Activated CD4-positive, alpha-beta T cell treated with anti-CD3 and anti-CD28 coated beads, Interleukin-2, amount 50 U/mL, for 48 hours (primary cell): ENCODE measurements at regions not wholly inside any gene's neighbourhood (a gene's known extent, or its start where the extent isn't known, plus 50 kb on each side); places are given as distances from the start of the nearest gene placed in this dataset.

Source experiments
- DNase-seq, 2 experiments: peaks; one replicate each; pipeline ENCODE4 v3.0.0-alpha.2; 2020

DNA sequence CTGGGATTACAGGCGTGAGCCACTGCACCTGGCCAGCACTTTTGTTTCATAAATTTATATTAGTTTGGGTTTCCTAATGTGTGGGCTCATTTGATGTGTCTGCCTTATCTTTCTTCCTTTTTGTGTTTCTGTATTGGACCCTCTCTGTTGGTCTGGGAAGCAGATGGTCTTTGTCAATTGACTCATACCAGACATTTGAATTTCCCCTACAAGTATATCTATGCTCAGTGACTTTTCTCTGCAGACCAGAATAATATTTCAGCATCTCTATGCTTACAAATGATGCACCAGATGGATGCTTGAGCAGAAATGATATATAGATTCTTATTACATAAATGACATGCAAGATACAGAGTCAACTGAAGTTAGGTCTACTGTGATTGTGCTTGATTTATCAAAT lies 329.9 kb upstream of the SLCO3A1 start:
- DNase-seq: no peak

DNA sequence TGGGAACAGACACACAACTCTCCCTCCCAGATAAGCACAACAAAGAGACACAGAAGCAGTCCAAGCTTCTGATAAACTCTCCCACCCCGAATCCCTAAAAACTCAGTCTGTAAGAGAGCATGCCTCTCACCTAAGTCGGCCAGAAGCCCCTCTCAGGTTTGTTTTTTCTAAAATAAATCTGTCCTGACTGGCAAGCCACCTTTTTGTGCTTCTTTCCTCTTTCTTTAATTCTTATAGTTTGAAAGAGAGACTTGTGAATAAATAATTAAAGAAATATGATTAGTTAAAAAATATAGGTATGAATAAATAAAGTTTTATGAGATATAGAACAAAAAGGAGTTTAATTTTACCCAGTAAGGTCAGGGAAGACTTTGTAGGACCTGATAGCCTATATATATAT lies 329.0 kb upstream of the SLCO3A1 start:
- no peak for DNase-seq

GRCh38 chr15:91525751-91526150 lies 327.8 kb upstream of the SLCO3A1 start:
- DNase-seq: no peak

GRCh38 chr15:91526424-91526823 lies 327.1 kb upstream of the SLCO3A1 start:
- no peak for DNase-seq

- no peak for DNase-seq
Measured at GRCh38 chr15:91528801-91529200, 324.7 kb upstream of the SLCO3A1 start.

GRCh38 chr15:91529534-91529933 lies 324.0 kb upstream of the SLCO3A1 start:
- DNase-seq: no peak

DNA sequence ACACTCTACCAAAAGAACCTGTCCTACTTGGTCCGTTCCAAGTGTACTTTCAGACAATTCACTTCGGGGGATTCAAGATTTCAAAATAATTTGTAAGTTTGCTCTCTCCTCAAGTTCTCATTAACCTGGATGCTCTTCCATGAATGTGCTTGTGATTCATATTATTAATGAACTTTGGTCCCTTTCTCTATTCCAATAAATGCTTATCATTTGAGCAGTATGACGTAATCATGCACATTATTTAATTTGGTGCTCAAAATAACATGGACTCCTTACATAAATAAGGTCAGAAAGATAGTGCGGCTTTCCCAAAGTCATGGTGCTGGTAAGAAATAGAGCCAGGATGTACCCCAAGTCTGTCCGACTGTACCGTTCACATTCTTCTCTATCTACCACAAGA lies 323.2 kb upstream of the SLCO3A1 start:
- no peak for DNase-seq

DNA sequence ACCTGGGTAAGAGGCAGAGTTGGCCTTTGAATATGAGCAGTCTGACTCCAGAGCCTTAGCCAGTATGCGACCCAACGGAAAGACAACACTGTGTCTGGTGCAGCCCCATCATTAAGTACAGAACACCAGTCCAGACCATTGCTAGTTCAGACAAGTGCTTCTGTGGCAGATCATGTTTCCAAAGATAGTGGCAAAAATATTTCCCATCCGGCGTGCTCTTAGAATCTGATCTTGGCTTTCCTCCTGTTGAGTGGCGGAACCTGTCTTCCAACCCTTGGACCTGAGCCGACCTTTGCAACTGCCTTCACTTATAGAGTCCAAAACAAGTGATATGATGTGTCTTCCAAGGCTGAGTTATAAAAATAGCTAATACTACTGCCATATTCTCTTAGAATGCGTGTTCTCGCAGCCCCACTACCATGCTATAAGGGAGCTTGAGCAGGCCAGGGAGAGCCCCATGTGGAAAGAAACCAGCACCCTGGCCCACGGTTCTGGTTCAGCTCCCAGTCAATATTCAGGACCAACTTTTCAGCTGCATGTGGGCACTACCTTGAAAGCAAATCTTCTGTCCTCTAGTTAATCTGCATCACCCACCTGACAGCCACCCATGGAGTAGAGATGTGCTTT lies 322.4 kb upstream of the SLCO3A1 start:
- no peak for DNase-seq

- no peak for DNase-seq
Measured at GRCh38 chr15:91534235-91534634, 319.3 kb upstream of the SLCO3A1 start.

GRCh38 chr15:91534976-91535375 lies 318.5 kb upstream of the SLCO3A1 start:
- DNase-seq: no peak

GRCh38 chr15:91535856-91536500 lies 317.5 kb upstream of the SLCO3A1 start:
- no peak for DNase-seq

- no peak for DNase-seq
Measured at GRCh38 chr15:91537856-91538255, 315.7 kb upstream of the SLCO3A1 start.

- no peak for DNase-seq
Measured at GRCh38 chr15:91538782-91539181, 314.7 kb upstream of the SLCO3A1 start.

DNA sequence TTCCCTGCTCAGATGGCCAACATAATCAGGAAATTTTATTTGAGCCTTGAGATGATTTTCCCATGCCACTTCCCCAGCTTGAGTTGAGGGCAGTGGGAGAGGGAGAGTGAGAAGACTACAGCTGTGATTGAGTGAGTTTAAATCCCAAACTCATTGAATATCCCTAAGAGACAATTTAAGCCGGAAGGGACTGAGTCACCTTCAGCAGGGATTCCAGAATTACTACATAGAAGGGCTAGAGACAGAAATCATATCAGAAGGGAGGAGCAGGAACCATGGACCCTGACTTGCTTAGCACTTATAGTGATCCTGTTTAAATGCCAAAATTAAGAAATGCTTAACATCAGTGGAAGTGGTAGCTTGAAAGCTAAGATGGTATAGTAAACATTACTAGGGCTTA lies 312.2 kb upstream of the SLCO3A1 start:
- DNase-seq: no peak

DNA sequence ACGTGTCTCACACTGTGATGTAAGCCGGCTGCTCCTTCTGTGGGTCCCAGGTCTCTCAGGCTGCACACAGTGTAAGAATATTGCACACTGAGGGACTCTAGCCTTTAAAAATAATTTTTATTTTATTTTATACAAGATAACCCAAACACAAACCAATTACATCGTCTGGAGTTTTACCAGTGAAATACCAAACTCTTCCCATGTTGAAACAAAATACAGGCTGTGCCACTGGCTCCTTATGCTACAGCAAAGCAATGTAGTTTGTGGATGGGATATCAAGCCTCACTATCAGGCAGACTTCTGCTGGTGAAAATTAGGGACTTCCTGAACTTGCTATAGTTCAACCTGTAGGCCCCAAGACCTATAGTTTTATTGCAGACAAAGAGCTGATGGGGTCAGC lies 311.3 kb upstream of the SLCO3A1 start:
- DNase-seq: no peak

DNA sequence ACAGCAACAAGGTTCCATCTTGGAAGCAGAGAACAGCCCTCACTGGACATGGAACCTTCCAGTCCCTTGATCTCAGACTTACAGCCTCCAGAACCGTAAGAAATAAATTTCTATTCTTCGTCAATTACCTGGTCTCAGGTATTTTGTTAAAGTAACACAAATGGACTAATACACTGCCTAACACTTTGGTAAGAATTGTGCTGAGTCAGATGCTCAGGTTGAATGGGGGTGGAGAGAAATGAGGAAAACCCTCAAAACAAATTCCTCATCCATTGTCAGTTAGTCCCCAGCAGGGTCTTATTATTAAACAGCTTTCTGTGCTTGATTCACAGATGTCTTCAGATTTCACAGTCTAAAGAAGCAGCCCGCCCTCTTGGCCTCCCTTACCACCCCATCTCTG lies 306.2 kb upstream of the SLCO3A1 start:
- no peak for DNase-seq

- no peak for DNase-seq
Measured at GRCh38 chr15:91548549-91548948, 305.0 kb upstream of the SLCO3A1 start.

- no peak for DNase-seq
Measured at GRCh38 chr15:91549581-91549980, 303.9 kb upstream of the SLCO3A1 start.

DNA sequence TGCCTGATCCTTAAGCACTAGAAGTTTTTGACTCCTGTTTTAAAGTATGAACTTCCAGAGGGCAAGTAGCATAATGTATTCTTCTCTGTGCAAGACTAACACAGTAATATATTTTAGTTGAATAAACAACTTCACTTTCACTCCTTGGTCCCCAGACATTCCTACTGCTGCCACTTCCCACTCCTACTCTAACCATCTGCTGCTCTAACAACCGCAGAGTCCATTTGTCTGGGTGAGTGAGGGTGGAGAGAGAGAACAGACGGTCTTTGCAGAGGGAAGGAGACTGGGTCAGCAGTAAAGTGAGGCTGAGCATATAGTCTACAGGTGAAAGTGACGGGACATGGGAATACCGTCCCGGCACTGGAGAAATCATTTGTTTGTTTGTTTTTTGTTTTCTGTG lies 301.0 kb upstream of the SLCO3A1 start:
- DNase-seq: no peak

- DNase-seq: no peak
Measured at GRCh38 chr15:91553196-91553854, 300.2 kb upstream of the SLCO3A1 start.

GRCh38 chr15:91555312-91555711 lies 298.2 kb upstream of the SLCO3A1 start:
- no peak for DNase-seq

- DNase-seq: no peak
Measured at GRCh38 chr15:91556926-91557325, 296.6 kb upstream of the SLCO3A1 start.

- DNase-seq: no peak
Measured at GRCh38 chr15:91559066-91559465, 294.4 kb upstream of the SLCO3A1 start.

DNA sequence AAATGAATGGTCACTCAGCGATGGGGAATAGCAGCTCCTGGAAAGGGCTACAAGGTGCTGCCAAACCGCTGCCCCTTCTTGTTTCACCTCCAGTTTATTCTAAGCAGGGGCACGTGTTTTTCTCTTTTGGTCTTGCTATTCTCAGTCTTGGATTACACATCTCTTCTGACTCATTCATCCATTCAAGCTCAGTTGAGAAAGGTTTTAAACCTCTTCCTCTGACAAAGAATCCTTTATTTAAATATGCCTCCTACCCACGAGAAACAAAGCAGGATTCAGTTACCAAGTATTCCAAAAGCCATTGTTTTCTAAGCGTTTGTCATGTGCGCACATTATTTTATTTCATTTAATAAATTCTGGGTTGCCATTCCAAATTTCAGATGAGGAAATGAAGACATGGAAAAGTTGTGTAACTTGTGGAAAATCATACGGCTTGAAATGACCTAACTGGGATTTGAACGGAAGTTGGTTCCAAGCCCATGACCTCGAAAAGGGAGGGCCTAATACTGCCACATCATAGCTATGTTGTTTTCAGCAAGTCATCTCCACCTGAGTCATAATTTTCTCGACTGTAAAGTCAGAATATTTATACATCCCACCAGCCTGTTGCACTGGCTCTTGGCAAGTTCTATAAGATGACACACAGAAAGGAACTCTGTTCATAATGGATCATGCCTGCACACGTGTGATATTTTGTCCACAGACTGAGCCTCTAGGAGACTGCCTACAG lies 292.0 kb upstream of the SLCO3A1 start:
- DNase-seq: no peak
